ENCODE measurements at regions not wholly inside any gene's neighbourhood (a gene's known extent, or its start where the extent isn't known, plus 50 kb on each side); places are given as distances from the start of the nearest gene placed in this dataset.

DNA sequence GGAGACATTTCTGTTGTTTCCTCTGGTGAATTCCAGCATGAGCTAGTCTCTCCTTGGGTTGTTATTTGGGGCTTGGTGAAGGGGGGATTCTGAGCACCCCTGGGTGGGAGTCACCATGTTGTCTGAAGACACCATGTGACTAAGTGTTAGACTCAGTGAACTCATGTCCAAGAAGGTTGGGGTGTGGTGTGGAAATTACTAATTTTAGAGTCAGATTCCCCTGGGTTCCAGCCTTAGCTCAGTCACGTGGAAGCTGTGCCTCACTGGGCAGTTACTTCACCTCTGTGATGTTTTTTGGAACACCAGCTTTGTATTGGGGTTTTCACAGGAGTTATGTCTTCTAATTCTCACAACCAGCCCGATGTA lies 171.5 kb downstream of the RPLP1 start:
- no peak overlapping the region for H3K4me3 ChIP-seq (ENCODE audit: low read depth, low read length)
- TF ChIP-seq, protein P1, sequence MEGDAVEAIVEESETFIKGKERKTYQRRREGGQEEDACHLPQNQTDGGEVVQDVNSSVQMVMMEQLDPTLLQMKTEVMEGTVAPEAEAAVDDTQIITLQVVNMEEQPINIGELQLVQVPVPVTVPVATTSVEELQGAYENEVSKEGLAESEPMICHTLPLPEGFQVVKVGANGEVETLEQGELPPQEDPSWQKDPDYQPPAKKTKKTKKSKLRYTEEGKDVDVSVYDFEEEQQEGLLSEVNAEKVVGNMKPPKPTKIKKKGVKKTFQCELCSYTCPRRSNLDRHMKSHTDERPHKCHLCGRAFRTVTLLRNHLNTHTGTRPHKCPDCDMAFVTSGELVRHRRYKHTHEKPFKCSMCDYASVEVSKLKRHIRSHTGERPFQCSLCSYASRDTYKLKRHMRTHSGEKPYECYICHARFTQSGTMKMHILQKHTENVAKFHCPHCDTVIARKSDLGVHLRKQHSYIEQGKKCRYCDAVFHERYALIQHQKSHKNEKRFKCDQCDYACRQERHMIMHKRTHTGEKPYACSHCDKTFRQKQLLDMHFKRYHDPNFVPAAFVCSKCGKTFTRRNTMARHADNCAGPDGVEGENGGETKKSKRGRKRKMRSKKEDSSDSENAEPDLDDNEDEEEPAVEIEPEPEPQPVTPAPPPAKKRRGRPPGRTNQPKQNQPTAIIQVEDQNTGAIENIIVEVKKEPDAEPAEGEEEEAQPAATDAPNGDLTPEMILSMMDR (conservative IDR thresholded peaks at IDR 0.05; ENCODE audit: low read depth, low read length): no peak
- DNase-seq (ENCODE audit: low read depth): no peak

DNA sequence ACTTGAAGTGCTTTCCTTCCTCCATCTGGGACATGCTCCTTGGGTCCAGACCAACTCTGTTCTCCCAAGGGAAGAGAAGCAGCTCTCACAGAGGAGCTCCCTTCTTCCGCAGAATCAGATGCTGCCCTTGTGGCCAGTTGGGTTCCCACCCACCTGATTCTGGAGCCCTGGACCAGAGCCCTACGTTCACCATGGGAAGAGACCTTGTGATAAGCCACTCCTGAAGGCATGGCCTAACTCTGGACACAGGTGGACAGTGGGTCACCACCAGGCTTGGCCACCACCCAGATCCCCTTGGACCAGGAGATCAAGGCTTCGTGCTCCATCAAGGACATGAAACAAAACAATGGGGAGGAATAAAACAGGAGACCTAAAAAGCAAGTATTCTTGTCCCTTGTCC lies 172.2 kb downstream of the RPLP1 start:
- DNase-seq (ENCODE audit: low read depth): no peak
- TF ChIP-seq, protein P1 (conservative IDR thresholded peaks at IDR 0.05; ENCODE audit: low read depth, low read length): no peak
- no peak overlapping the region for H3K4me3 ChIP-seq (ENCODE audit: low read depth, low read length)

GRCh38 chr15:69625328-69625727 lies 172.7 kb downstream of the RPLP1 start:
- DNase-seq (ENCODE audit: low read depth): no peak
- TF ChIP-seq, protein P1 (conservative IDR thresholded peaks at IDR 0.05; ENCODE audit: low read depth, low read length): no peak
- no peak overlapping the region for H3K4me3 ChIP-seq (ENCODE audit: low read depth, low read length)

DNA sequence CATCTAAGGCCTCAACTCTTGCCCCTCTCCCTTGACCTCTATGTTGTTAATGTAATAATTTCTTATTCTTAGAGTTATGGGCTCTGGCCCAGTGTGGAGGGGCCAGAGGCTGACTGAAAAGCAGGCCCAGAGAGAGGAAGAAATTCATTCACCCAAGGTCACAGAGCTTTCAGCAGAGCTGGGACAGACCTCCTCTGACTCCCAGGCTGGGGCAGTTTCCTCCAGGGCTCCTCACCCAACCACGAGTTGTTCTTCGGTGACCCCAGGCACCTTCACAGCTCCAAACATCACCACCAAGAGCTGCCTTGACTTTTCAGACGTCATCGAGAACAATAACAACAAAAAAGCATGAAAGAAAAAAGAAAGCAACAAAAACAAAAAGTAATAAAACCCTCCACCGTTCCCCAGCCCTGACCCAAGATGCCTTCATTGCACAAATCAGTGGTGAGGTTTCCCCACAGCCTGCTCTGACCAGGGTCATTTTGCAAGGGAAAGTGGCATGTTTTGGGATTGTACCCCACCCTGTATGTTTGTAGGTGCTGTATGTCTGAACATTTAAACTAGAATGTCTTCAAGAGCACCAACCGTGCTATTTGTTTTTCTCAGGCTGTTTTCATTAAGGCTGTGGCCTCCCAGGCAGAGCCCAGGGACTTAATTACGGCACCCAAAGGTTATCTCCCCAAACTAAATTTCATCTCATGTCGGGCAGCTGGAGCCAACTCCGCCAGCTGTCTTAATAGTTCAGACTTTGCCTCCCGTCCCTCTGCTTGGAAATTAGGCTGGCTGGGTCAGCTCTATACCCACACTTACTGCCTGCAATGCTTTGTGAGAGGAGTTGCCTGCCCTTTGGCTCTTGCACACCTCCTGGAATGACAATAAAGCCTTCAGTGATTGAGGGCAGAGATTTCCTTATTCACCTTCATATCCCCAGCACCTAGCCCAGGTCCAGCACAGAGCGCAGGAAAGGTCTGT lies 173.8 kb downstream of the RPLP1 start:
- no peak for DNase-seq (ENCODE audit: low read depth)
- H3K4me3 ChIP-seq (ENCODE audit: low read depth, low read length): no peak overlapping the region
- TF ChIP-seq, protein P1 (conservative IDR thresholded peaks at IDR 0.05; ENCODE audit: low read depth, low read length): no peak

DNA sequence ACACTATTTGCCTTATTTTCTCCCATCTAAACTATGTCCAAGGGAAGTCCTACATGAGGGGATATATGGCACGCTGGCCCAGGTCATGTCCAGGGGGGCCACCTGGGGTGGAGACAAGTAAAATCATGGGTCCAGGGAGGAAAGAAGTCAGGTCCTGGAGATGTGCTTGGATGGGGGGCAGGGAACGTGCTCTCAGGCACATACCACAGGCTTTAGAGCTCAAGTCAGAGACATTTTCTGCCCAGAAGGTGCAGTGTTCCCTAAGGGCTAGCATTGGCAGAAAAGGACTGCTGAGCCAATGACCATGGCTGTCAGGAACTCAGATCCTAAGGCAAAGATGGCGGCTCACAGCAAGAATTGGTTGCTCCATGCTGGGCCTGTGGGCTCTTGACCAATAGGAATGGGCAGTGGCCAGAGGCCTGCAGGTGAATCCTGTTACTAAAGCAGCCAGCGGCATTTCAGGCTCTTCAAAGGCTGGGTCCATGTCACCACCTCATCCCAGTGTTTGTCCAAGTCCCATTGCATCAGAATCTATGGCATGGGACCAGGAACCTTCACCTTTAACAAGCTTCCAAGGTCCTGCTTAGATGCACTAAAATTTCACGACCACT lies 175.0 kb downstream of the RPLP1 start:
- no peak overlapping the region for H3K4me3 ChIP-seq (ENCODE audit: low read depth, low read length)
- TF ChIP-seq, protein P1 (conservative IDR thresholded peaks at IDR 0.05; ENCODE audit: low read depth, low read length): no peak
- DNase-seq (ENCODE audit: low read depth): no peak

- no peak overlapping the region for H3K4me3 ChIP-seq (ENCODE audit: low read depth, low read length)
- DNase-seq (ENCODE audit: low read depth): no peak
These were observed 175.9 kb downstream of the RPLP1 start for GRCh38 chr15:69628256-69629093.

More at GRCh38 chr15:69628256-69629093, 175.9 kb downstream of the RPLP1 start:
- TF ChIP-seq, protein P1 (conservative IDR thresholded peaks at IDR 0.05; ENCODE audit: low read depth, low read length): no peak

All from epithelial cell of proximal tubule (primary cell).